H1 (cell line): ENCODE measurements at regions not wholly inside any gene's neighbourhood (a gene's known extent, or its start where the extent isn't known, plus 50 kb on each side); places are given as distances from the start of the nearest gene placed in this dataset.

Experiments used
- CTCF ChIA-PET: fragments of 300-600 bp; sonication (Branson Sonifier 250); formaldehyde crosslinking; loops from one replicate; lab custom pipeline; 2021; ENCODE audit not compliant: partially characterized antibody; lab: Charles Lee
- POLR2A ChIA-PET: fragments of 300-600 bp; sonication (Branson Sonifier 250); formaldehyde crosslinking; loops from one replicate; lab custom pipeline; 2021; ENCODE audit warnings: inconsistent platforms; ENCODE audit not compliant: partially characterized antibody; lab: Charles Lee
- DNase-seq, 2 experiments: peaks; one replicate each; pipeline versions ENCODE4 v3.0.0 to v3.0.0-alpha.2; 2010 to 2022; ENCODE audit warnings: low spot score in 2 of 2, low read depth in 1 of 2, mixed read lengths in 1 of 2
- FAIRE-seq: peaks from 2 replicates; lab custom pipeline; 2011; peaks lifted over from hg19 to GRCh38; lab: Jason Lieb, UNC
- H2AFZ ChIP-seq: 2 replicates; pipeline ENCODE4 v1.8.1; 2012; ENCODE audit warnings: low read length, inconsistent platforms
- H2AK5ac ChIP-seq: 2 replicates; pipeline ENCODE4 v1.6.1; 2013; ENCODE audit warnings: low read depth, low read length
- H2BK120ac ChIP-seq: replicated peaks from 2 replicates; pipeline ENCODE3; 2013; ENCODE audit warnings: low read depth, low read length, inconsistent platforms
- H2BK12ac ChIP-seq: 2 replicates; pipeline ENCODE4 v1.6.1; 2013; ENCODE audit warnings: low read depth, low read length
- H2BK15ac ChIP-seq: 2 replicates; pipeline ENCODE4 v1.6.1; 2013; ENCODE audit warnings: low read length
- H2BK20ac ChIP-seq: 2 replicates; pipeline ENCODE4 v1.6.1; 2013; ENCODE audit warnings: low read length
- H2BK5ac ChIP-seq: 2 replicates; pipeline ENCODE4 v1.6.1; 2013; ENCODE audit warnings: low read depth, low read length
- H3K14ac ChIP-seq: 2 replicates; pipeline ENCODE4 v1.6.1; 2013; ENCODE audit warnings: inconsistent platforms; ENCODE audit not compliant: insufficient read length
- H3K18ac ChIP-seq: 2 replicates; pipeline ENCODE4 v1.6.1; 2013; ENCODE audit warnings: low read length; ENCODE audit errors: extremely low read depth
- H3K23ac ChIP-seq: 2 replicates; pipeline ENCODE4 v1.6.1; 2013; ENCODE audit warnings: inconsistent platforms; ENCODE audit not compliant: insufficient read length
- H3K23me2 ChIP-seq: 2 replicates; pipeline ENCODE4 v1.6.1; 2013; ENCODE audit warnings: low read depth, low read length
- H3K27ac ChIP-seq: 2 replicates; pipeline ENCODE4 v1.6.1; 2011; ENCODE audit warnings: low read depth, low read length, inconsistent platforms
- H3K27me3 ChIP-seq, 4 experiments: replicated peaks in 1 of 4; 1 replicate in 1 of 4; 2 replicates in 3 of 4; pipeline versions ENCODE4 v1.6.1 to v1.8.1; 2011 to 2013; ENCODE audit warnings: low read length in 3 of 4, mild to moderate bottlenecking in 3 of 4, inconsistent platforms in 2 of 4, mixed read lengths in 2 of 4, moderate library complexity in 1 of 4; ENCODE audit not compliant: control insufficient read depth in 3 of 4, insufficient read depth in 3 of 4; ENCODE audit errors: extremely low read depth in 1 of 4
- H3K36me3 ChIP-seq, 4 experiments: 2 replicates each; pipeline versions ENCODE4 v1.6.1 to v1.8.1; 2011 to 2013; ENCODE audit warnings: mild to moderate bottlenecking in 4 of 4, low read length in 3 of 4, moderate library complexity in 2 of 4, control low read depth in 1 of 4, inconsistent platforms in 1 of 4; ENCODE audit not compliant: insufficient read depth in 4 of 4, control insufficient read depth in 2 of 4
- H3K4ac ChIP-seq: replicated peaks from 2 replicates; pipeline ENCODE3; 2013; ENCODE audit warnings: low read length, low read depth, mixed read lengths, inconsistent platforms; ENCODE audit not compliant: insufficient read length
- H3K4me1 ChIP-seq, 4 experiments: replicated peaks in 1 of 4; 1 replicate in 1 of 4; 2 replicates in 3 of 4; pipeline versions ENCODE4 v1.6.1 to v1.8.1; 2011 to 2013; ENCODE audit warnings: low read length in 3 of 4, inconsistent platforms in 2 of 4, mixed read lengths in 1 of 4; ENCODE audit not compliant: insufficient read depth in 4 of 4, control insufficient read depth in 3 of 4
- H3K4me2 ChIP-seq, 2 experiments: 2 replicates each; pipeline versions ENCODE4 v1.6.1 to v1.8.1; 2011 to 2013; ENCODE audit warnings: low read depth in 2 of 2, low read length in 2 of 2, control low read depth in 1 of 2, inconsistent platforms in 1 of 2, mild to moderate bottlenecking in 1 of 2; ENCODE audit not compliant: insufficient read depth in 1 of 2
- H3K4me3 ChIP-seq, 4 experiments: fragments of 200-600, 300-600 bp in 1 of 4; sonication (generic), shearing (Covaris generic), sonication (Bioruptor Twin) in 1 of 4; 2 replicates each; pipeline versions ENCODE4 v1.5.1 to v1.8.1; 2011 to 2016; ENCODE audit warnings: low read length in 4 of 4, low read depth in 3 of 4, control low read depth in 2 of 4, inconsistent platforms in 2 of 4, mild to moderate bottlenecking in 2 of 4, mixed read lengths in 1 of 4, moderate library complexity in 1 of 4; ENCODE audit not compliant: insufficient read depth in 2 of 4; ENCODE audit errors: extremely low read depth in 1 of 4
- H3K56ac ChIP-seq: replicated peaks from 2 replicates; pipeline ENCODE3; 2013; ENCODE audit warnings: low read depth, mild to moderate bottlenecking, mixed read lengths, low read length, inconsistent platforms; ENCODE audit not compliant: insufficient read length
- H3K79me1 ChIP-seq: 2 replicates; pipeline ENCODE4 v1.6.1; 2013; ENCODE audit warnings: low read depth, low read length, control low read depth
- H3K79me2 ChIP-seq, 2 experiments: 2 replicates each; pipeline versions ENCODE4 v1.6.1 to v1.8.1; 2012 to 2013; ENCODE audit warnings: low read length in 2 of 2, mild to moderate bottlenecking in 2 of 2, inconsistent platforms in 1 of 2; ENCODE audit not compliant: insufficient read depth in 2 of 2, control insufficient read depth in 1 of 2
- H3K9ac ChIP-seq, 4 experiments: replicated peaks in 1 of 4; 1 replicate in 1 of 4; 2 replicates in 3 of 4; pipeline versions ENCODE4 v1.6.1 to v1.8.1; 2011 to 2013; ENCODE audit warnings: low read depth in 3 of 4, low read length in 3 of 4, control low read depth in 2 of 4, mild to moderate bottlenecking in 2 of 4, moderate library complexity in 2 of 4, inconsistent platforms in 1 of 4; ENCODE audit errors: extremely low read depth in 1 of 4
- H3K9me3 ChIP-seq, 2 experiments: 2 replicates each; pipeline versions ENCODE4 v1.6.1 to v1.8.1; 2012 to 2013; ENCODE audit warnings: mild to moderate bottlenecking in 2 of 2, moderate library complexity in 2 of 2, control low read depth in 1 of 2, inconsistent platforms in 1 of 2, low read depth in 1 of 2, low read length in 1 of 2, mixed read lengths in 1 of 2; ENCODE audit not compliant: insufficient read depth in 2 of 2
- H4K20me1 ChIP-seq, 2 experiments: replicated peaks in 1 of 2; 2 replicates each; pipeline versions ENCODE3 to v1.8.1; 2011 to 2013; ENCODE audit warnings: inconsistent platforms in 2 of 2, low read length in 2 of 2, mild to moderate bottlenecking in 1 of 2; ENCODE audit not compliant: insufficient read depth in 2 of 2, control insufficient read depth in 1 of 2
- H4K5ac ChIP-seq: 2 replicates; pipeline ENCODE4 v1.6.1; 2013; ENCODE audit warnings: low read length, low read depth, mixed read lengths, inconsistent platforms; ENCODE audit not compliant: insufficient read length
- H4K8ac ChIP-seq: 2 replicates; pipeline ENCODE4 v1.8.0; 2013; ENCODE audit warnings: mild to moderate bottlenecking, moderate library complexity, low read length, inconsistent platforms; ENCODE audit not compliant: insufficient read depth; ENCODE audit errors: extremely low read depth
- H4K91ac ChIP-seq: replicated peaks from 2 replicates; pipeline ENCODE3; 2013; ENCODE audit warnings: low read length, mixed read lengths, inconsistent platforms; ENCODE audit not compliant: insufficient read length
- NANOG ChIP-seq: IDR thresholded peaks from 2 replicates; pipeline ENCODE4 v1.6.1; 2011; ENCODE audit warnings: low read length, low read depth, mild to moderate bottlenecking, inconsistent platforms; ENCODE audit not compliant: insufficient read depth, poor library complexity, severe bottlenecking
- POLR2AphosphoS5 ChIP-seq: IDR thresholded peaks from 2 replicates; pipeline ENCODE4 v1.6.1; 2011; ENCODE audit warnings: low read depth, low read length
- WGBS, 2 experiments: shearing (Covaris generic) in 1 of 2; methylation state at CpG; one replicate each; pipeline versions ENCODE4 v1.1.6 to v1.1.7; 2013 to 2015; ENCODE audit warnings: low lambda C conversion rate in 2 of 2, mixed read lengths in 2 of 2, inconsistent platforms in 1 of 2, low coverage in 1 of 2, missing lambda C conversion rate in 1 of 2; ENCODE audit not compliant: insufficient replicate concordance in 2 of 2, insufficient coverage in 1 of 2, insufficient read length in 1 of 2; ENCODE audit errors: extremely low coverage in 1 of 2, missing lambda C conversion rate in 1 of 2; 5-methylcytosine and 5-hydroxymethylcytosine counted together

GRCh38 chr4:23084559-23085248 lies 392.0 kb downstream of the GBA3 start:
- H3K4me1 ChIP-seq: no peaks in the 10 kb centered on the region; a peak in 1 of 7 replicates
- H3K27me3 ChIP-seq: peaks cover 0 to 1% (median 0%) of the 10 kb centered on the region in 4 experiments; a peak in 1 of 7 replicates
- H3K27ac ChIP-seq: no peak overlapping the region
- no peak overlapping the region for H2BK12ac ChIP-seq
- no peak overlapping the region for H2BK5ac ChIP-seq
- no peak overlapping the region for H4K5ac ChIP-seq
- WGBS, 2 experiments: 83% methylated on average over 3 of the region's 3 CpGs; no CpG with 5 or more reads in 1 of the 2 experiments
- H4K20me1 ChIP-seq: no peaks in the 10 kb centered on the region
- H3K36me3 ChIP-seq: no peaks in the 10 kb centered on the region
- no peak overlapping the region for H3K4ac ChIP-seq
- no peak overlapping the region for H2AFZ ChIP-seq
- H4K91ac ChIP-seq: no peak overlapping the region
- no peak overlapping the region for H3K18ac ChIP-seq
- CTCF ChIA-PET: no interaction called here
- H3K79me1 ChIP-seq: no peaks in the 10 kb centered on the region
- H3K79me2 ChIP-seq: no peaks in the 10 kb centered on the region
- FAIRE-seq (peak; percentile 19), DNase-seq (no peak)
- no peak overlapping the region for H2BK20ac ChIP-seq
- H3K4me2 ChIP-seq: no peak overlapping the region; a peak in 1 of 4 replicates
- POLR2A ChIA-PET: no interaction called here
- H3K23me2 ChIP-seq: no peaks in the 10 kb centered on the region
- no peak overlapping the region for H3K9ac ChIP-seq
- no peak overlapping the region for H3K4me3 ChIP-seq
- H2AK5ac ChIP-seq: no peak overlapping the region
- peaks cover 21 to 27% of the 10 kb centered on the region in 2 experiments for H3K9me3 ChIP-seq
- no peak overlapping the region for H3K56ac ChIP-seq
- H4K8ac ChIP-seq: no peak overlapping the region
- H3K23ac ChIP-seq: no peak overlapping the region
- no peak overlapping the region for H2BK120ac ChIP-seq
- no peak overlapping the region for H2BK15ac ChIP-seq
- H3K14ac ChIP-seq: no peak overlapping the region
- TF ChIP-seq NANOG: peak; percentile 16
- TF ChIP-seq POLR2AphosphoS5: no peak
